Bronchial epithelial cell (primary cell): ENCODE measurements at regions not wholly inside any gene's neighbourhood (a gene's known extent, or its start where the extent isn't known, plus 50 kb on each side); places are given as distances from the start of the nearest gene placed in this dataset.
"Not testable (repeated sequence)": the region's sequence is repeated elsewhere in the genome, so short reads cannot be mapped to it uniquely, and the experiment has no call there.

Experiments used
- DNase-seq: peaks from one replicate; pipeline ENCODE4 v3.0.0-alpha.2; 2010; ENCODE audit warnings: low read depth
- FAIRE-seq: peaks from 2 replicates; lab custom pipeline; 2011; peaks lifted over from hg19 to GRCh38; lab: Jason Lieb, UNC
- H3K27me3 ChIP-seq: 2 replicates; pipeline ENCODE4 v1.5.1; 2011; ENCODE audit warnings: low read length; ENCODE audit not compliant: control insufficient read depth, insufficient read depth
- H3K36me3 ChIP-seq: 2 replicates; pipeline ENCODE4 v1.5.1; 2011; ENCODE audit warnings: low read length; ENCODE audit not compliant: control insufficient read depth, insufficient read depth
- H3K4me3 ChIP-seq: 2 replicates; pipeline ENCODE4 v1.5.1; 2011; ENCODE audit warnings: mild to moderate bottlenecking, low read depth, low read length, control low read depth
- TF ChIP-seq, protein P1 (sequence below): IDR thresholded peaks from 2 replicates; pipeline ENCODE4 v1.5.1; 2011; ENCODE audit warnings: mild to moderate bottlenecking, moderate library complexity, low read length, control low read depth, inconsistent platforms; ENCODE audit not compliant: insufficient read depth, severe bottlenecking

DNA sequence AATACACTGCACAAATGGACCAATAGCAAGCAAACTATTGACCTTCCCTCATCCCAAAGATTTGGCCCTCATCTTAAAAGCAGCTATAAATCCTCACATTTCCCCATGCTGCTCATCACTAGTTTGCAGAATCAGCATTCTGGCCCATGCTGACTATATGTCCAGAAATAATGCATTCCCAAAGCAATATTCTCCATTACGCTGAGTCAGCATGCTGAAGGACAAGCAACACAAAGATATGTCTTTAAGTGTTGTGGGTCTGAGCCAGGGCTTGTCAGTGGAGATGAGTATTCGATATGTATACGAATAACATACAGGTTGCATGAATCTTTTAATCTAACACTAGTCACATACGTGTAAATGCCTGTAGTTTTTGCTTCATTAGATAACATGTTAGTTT, 1045.0 kb upstream of the DDX18 start:
- no peak for FAIRE-seq
- TF ChIP-seq, protein P1, sequence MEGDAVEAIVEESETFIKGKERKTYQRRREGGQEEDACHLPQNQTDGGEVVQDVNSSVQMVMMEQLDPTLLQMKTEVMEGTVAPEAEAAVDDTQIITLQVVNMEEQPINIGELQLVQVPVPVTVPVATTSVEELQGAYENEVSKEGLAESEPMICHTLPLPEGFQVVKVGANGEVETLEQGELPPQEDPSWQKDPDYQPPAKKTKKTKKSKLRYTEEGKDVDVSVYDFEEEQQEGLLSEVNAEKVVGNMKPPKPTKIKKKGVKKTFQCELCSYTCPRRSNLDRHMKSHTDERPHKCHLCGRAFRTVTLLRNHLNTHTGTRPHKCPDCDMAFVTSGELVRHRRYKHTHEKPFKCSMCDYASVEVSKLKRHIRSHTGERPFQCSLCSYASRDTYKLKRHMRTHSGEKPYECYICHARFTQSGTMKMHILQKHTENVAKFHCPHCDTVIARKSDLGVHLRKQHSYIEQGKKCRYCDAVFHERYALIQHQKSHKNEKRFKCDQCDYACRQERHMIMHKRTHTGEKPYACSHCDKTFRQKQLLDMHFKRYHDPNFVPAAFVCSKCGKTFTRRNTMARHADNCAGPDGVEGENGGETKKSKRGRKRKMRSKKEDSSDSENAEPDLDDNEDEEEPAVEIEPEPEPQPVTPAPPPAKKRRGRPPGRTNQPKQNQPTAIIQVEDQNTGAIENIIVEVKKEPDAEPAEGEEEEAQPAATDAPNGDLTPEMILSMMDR: no peak
- DNase-seq: no peak
- no peaks in the 10 kb centered on the region for H3K27me3 ChIP-seq
- no peak overlapping the region for H3K4me3 ChIP-seq
- H3K36me3 ChIP-seq: no peaks in the 10 kb centered on the region

DNA sequence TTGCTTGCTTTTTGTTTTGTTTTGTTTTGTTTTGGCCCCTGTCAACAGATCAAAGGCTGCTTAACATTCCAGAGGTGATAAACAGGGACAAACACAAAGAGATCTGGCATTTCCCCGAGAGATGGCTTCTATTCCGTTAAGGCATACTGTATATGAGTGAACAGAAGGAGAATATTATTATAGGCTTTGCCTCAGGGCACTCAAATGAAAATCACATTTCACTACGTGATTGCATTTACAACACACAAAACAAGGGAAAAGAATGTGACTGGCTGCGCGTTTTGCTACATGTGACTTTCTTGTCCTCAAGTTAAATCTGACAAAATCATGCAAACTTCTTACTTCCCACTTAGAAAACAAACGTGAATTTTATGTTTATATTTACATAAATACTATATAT, 1037.9 kb upstream of the DDX18 start:
- no peaks in the 10 kb centered on the region for H3K36me3 ChIP-seq
- DNase-seq: no peak
- TF ChIP-seq, protein P1: no peak
- FAIRE-seq: no peak
- H3K27me3 ChIP-seq: no peaks in the 10 kb centered on the region
- no peak overlapping the region for H3K4me3 ChIP-seq

DNA sequence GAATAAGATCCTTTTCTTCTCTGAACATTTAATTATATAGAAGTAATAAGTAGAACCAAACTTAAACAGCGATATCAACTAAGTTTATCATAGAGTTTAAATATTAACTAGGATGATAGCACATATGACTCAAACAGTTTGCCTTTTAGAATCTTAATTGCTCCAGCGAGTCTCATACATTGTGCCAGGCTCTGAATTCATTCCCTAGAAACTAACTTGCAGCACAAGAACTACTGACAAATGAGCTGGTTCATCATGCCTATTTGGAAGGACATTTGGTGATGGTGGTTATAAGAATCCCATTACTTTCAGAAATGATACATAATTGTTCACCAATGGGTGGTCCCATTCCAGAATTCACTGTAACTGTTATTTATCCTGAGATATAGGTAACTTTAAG, 1026.6 kb upstream of the DDX18 start:
- no peak for DNase-seq
- Histone ChIP-seq H3K27me3 (no peaks in the 10 kb centered on the region), H3K4me3 (no peak overlapping the region), H3K36me3 (no peaks in the 10 kb centered on the region)
- TF ChIP-seq, protein P1: no peak
- no peak for FAIRE-seq

DNA sequence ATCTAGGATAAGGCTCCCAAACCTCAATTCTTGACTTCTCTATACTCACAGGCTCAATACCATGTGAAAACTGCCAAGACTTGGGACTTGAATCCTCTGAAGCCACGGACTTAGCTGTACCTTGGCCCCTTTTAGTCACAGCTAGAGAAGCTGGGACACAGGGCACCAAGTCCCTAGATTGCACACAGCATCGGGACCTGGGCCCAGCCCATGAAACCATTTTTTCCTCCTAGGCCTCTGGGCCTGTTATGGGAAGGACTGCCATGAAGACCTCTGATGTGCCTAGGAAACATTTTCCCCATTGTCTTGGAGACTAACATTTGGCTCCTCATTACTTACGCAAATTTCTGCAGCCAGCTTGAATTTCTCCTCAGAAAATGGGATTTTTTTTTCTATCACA, 1011.8 kb upstream of the DDX18 start:
- no peak for DNase-seq
- no peaks in the 10 kb centered on the region for H3K36me3 ChIP-seq
- H3K27me3 ChIP-seq: no peaks in the 10 kb centered on the region
- TF ChIP-seq, protein P1: no peak
- no peak overlapping the region for H3K4me3 ChIP-seq
- FAIRE-seq: no peak

DNA sequence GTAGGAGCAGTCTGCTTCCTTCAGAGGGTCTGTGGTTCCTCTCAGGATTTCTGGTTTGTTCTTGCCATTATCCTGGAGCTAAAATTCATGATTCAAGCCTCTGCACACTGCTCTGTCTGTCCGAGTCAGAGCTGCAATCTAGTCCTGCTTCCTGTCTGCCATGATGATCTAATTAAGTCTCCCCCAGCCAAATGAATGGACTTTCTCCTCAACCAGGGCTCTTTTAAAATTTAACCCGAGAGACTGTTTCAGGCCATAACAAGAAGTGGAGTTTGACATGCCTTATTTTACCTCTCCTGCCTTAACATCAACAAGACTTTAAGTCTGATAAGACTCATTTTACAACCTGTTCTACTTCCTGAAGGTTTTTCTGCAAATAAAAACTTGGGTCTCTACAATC, 1009.6 kb upstream of the DDX18 start:
- Histone ChIP-seq H3K36me3 (no peaks in the 10 kb centered on the region), H3K27me3 (no peaks in the 10 kb centered on the region), H3K4me3 (no peak overlapping the region)
- FAIRE-seq: no peak
- DNase-seq: no peak
- TF ChIP-seq, protein P1: no peak

DNA sequence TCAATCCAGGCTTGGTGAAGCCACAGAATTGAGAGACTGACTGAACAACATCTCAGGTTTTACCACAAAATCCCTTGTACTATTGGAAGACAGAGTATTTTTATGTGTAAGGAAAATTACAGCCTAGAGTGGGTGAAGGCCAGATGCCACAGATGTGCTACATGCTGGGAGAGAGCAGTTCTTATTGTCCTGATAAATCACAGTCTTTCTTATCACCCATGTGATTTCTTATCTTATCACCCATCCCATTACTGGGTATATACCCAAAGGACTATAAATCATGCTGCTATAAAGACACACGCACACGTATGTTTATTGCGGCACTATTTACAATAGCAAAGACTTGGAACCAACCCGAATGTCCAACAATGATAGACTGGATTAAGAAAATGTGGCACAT, 1008.0 kb upstream of the DDX18 start:
- FAIRE-seq, H3K36me3 ChIP-seq, DNase-seq, H3K27me3 ChIP-seq, H3K4me3 ChIP-seq: not testable (repeated sequence)
